ENCODE measurements at regions not wholly inside any gene's neighbourhood (a gene's known extent, or its start where the extent isn't known, plus 50 kb on each side); places are given as distances from the start of the nearest gene placed in this dataset.
"Not testable (repeated sequence)": the region's sequence is repeated elsewhere in the genome, so short reads cannot be mapped to it uniquely, and the experiment has no call there.

DNA sequence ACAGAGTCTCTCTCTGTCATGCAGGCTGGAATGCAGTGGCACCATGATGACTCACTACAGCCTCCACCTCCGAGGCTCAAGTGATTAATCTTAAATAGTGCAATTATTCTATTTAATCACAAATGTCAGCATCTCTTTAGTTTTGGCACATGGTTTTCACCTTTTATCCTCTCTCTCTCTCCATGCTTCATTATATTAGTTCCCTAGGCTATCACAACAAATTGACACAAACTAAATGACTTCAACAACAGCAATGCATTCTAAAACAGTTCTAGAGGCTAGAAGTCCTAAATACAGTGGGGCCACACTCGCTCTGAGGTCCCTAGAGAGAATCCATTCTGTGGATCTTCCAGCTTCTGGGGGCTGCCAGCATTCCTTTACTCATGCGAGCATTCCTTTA lies 178.2 kb upstream of the ZNG1F start:
- not testable (repeated sequence) for DNase-seq (ENCODE audit: low read depth)

DNA sequence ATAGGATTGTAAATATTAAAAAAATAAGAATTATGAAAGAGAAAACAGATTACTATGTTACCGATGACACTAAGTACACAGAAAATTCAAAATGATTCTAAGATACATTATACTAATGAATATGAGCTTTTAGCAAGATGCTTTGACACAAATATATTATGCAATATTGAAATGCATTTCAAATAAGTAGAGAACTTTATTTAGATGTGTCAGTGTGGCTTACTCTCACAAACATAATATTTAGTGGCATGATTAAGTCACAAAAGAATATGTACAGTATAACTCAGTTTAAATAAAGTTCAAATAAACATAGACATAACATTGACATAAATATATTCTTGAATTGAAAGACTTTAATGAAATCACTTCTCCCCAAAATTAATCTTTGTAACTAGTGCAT lies 172.7 kb upstream of the ZNG1F start:
- not testable (repeated sequence) for DNase-seq (ENCODE audit: low read depth)

DNA sequence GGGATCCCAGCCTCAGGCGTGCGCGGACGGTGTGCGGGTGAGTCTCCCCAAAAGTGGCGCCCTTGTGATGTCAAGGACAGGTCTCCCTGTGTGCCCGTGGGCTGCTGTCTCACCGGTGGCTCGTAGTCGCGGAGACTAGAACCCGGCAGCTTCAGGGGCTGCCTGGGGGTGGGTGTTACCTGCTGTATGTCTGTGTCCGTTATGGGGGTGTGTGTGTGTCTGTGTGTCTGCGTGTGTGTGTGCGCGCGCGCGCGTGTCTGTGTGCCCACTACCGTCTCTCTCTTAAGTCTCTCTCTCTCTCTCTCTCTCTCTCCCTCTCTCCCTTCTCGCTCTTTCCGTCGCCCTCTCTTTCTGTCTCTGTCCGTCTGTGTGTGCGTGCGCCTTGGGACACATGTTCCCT lies 170.0 kb upstream of the ZNG1F start:
- DNase-seq (ENCODE audit: low read depth), result not testable (repeated sequence)

DNA sequence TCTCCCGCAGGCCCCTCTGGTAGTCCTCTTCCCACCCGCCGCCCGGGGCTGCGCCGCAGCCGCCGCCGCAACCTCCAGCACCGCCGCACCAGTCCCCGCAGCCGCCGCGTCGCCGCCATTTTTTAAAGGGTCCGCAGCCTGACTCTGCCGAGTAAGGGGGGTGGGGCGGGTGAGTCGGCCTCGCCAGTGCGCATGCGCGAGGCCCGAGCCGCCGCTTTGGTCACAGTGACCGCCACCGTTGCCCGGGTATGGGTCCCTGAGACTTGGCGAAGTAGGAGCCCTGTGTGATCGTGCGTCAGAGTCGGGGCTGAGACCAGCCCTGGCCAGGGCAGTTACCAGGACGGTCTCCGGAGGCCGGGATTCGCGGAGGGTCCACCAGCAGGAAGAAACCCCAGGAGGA lies 169.6 kb upstream of the ZNG1F start:
- peak; percentile 75 for DNase-seq (ENCODE audit: low read depth)

DNA sequence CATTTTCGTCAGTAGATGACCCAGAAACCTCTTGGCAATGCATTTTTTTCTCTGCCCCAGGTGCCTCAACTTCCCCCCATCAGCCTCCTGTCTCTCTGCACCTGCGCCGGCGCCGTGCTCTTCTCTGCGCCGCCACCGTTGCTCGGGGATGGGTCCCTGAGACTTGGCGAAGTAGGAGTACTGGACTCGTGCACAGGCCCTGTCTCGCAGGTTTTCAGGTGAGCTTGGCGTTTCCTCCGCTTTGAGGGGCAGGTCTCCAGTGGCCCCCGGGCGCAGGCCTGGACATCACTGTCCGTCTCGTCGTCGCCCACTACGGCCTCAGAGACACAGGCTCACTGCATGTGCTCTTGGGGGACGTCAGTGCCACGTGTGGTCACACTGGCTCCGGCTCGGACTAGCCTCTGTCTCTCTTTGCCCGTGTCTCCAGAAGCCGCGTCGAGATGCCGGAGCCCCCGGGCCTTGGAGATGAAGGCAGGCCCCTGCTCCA lies 168.8 kb upstream of the ZNG1F start:
- not testable (repeated sequence) for DNase-seq (ENCODE audit: low read depth)

DNA sequence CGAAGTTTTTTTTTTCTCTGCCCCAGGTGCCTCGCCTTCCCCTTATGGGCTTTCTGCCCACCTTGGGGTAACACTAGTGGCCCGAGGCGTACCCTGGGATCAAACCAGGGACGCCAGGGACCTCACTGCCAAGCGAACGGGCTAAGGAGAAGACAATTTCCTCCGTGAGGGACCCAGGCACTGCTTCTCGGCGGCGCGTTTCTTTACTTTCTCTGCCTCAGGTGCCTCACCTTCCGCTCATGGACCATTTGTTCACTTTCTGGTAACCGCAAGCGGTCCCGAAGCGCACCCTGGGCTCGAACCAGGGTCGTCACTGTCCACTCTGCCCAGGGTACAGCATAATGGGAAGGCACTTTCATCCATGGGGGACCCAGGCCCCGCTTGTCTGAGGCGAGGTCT lies 168.2 kb upstream of the ZNG1F start:
- not testable (repeated sequence) for DNase-seq (ENCODE audit: low read depth)

DNA sequence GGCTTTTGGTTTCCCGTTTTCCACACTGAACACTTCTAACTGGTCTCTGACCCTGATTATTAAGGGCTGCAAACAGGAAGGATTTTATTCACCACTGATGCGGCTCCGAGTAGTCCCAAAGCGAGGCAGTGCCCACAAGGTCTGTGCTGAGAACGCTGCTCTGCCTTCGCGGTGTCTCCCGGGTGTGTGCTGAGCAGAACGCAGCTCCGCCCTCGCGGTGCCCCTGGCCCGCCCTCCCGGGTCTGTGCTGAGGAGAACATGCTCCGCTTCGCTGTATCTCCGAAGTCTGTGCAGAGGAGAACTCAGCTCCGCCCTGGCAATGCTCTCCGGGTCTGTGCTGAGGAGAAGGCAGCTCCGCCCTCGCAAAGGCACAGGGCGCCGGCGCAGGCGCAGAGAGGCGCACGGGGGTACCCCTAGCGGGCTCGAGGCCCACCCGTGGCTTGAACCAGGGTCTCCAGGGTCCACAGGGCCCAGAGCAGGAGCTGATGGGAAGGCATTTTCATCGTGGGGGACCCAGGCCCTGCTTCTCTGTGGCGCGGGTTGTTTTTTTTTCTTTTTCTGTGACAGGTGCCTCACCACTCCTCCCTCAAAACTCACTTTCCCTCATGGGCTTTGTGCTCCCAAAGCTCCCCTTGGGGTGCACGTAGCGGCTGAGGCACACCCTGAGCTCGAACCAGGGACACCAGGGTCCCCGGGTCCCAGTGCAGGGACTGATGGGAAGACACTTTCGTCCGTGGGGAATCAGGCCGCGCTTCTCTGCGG lies 167.7 kb upstream of the ZNG1F start:
- DNase-seq (ENCODE audit: low read depth), result peak; percentile 88

DNA sequence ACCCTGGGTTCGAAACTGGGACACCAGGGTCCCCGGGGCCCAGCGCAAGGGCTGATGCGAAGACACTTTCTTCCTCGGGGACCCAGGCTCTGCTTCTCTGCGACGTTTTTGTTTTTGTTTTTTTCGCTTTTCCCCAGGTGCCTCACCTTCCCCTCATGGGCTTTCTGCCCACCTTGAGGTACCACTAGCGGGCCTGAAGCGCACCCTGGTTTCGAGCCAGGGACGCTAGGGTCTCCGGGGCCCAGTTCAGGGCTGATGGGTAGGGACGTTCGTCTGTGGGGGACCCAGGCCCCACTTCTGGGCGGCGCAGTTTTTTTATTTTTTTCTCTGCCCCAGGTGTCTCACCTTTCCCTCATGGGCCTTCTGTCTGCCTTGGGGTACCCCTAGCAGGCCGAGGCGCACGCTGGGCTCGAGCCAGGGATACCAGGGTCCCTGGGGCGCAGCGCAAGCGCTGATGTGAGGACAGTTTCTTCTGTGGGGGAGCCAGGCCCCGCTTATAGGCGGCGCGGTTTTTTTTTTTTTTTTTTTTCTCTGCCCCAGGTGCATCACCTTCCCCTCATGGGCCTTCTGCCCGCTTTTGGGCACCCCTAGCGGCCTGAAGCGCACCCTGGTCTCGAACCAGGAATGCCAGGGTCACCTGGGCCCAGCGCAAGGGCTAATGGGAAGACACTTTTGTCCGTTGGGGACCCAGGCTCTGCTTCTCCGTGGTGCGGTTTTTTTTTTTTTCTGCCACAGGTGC lies 166.8 kb upstream of the ZNG1F start:
- DNase-seq (ENCODE audit: low read depth), result not testable (repeated sequence)

DNA sequence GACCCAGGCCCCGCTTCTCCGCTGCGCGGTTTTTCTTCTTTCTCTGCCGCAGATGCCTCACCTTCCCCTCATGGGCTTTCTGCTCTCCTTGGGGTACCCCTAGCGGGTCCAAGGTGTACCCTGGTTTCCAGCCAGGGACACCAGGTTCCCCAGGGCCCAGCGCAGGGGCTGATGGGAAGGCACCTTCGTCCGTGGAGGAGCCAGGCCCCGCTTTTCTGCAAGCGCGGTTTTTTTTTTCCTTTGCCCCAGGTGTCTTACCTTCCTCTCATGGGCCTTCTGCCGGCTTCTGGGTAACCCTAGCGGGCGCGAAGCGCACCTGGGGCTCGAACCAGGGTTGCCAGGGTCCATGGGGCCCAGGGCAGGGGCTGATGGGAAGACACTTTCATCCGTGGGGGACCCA lies 165.9 kb upstream of the ZNG1F start:
- DNase-seq (ENCODE audit: low read depth), result not testable (repeated sequence)

DNA sequence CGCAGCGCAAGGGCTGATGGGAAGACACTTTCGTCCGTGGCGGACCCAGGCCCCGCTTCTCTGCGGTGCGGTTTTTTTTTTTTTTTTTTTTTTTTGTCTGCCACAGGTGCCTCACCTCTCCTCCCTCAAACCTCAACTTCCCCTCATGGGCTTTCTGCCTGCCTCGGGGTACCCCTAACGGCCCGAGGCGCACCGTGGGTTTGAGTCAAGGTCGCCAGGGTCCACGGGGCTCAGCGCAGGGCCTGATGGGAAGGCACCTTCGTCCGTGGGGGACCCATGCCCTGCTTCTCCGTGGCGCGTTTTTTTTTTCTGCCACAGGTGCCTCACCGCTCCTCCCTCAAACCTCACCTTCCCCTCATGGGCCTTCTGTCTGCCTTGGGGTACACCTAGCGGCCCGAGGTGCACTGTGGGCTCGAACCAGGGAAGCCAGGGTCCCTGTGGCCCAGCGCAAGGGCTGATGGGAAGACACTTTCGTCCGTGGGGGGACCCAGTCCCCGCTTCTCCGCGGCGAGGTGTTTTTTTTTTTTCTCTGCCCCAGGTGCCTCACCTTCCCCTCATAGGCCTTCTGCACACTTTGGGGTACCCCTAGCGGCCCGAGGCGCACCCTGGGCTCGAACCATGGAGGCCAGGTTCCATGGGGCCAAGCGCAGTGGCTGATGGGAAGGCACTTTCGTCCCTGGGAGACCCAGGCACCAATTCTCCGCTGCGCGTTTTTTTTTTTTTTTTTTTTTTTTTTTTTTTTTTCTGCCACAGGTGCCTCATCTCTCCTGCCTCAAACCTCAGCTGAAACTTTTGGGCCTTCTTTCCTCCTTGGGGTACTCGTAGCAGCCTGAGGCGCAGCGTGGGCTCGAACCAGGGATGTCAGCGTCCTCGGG lies 165.2 kb upstream of the ZNG1F start:
- not testable (repeated sequence) for DNase-seq (ENCODE audit: low read depth)

DNA sequence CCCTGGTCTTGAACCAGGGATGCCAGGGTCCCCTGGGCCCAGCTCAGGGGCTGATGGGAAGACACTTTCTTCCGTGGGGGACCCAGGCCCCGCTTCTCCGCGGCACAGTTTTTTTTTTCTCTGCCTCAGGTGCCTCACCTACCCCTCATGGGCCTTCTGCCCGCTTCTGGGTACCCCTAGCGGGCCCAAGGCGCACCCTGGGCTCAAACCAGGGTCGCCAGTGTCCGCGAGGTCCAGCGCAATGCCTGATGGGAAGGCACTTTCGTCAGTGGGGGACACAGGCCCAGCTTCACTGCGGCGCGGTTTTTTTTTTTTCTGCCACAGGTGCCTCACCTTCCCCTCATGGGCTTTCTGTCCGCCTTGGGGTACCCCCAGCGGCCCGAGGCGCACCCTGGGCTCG lies 163.9 kb upstream of the ZNG1F start:
- DNase-seq (ENCODE audit: low read depth), result not testable (repeated sequence)

DNA sequence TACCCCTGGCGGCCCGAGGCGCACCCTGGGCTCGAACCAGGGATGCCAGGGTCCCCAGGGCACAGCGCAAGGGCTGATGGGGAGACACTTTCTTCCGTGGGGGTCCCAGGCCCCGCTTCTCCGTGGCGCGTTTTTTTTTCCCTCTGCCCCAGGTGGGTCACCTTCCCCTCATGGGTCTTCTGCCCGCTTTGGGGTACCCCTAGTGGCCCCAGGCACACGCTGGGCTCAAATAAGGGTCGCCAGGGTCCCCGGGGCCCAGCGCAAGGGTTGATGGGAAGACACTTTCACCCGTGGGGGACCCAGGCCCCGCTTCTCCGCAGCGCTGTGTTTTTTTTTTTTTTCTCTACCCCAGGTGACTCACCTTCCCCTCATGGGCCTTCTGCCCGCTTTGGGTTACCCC lies 163.3 kb upstream of the ZNG1F start:
- DNase-seq (ENCODE audit: low read depth), result not testable (repeated sequence)

DNA sequence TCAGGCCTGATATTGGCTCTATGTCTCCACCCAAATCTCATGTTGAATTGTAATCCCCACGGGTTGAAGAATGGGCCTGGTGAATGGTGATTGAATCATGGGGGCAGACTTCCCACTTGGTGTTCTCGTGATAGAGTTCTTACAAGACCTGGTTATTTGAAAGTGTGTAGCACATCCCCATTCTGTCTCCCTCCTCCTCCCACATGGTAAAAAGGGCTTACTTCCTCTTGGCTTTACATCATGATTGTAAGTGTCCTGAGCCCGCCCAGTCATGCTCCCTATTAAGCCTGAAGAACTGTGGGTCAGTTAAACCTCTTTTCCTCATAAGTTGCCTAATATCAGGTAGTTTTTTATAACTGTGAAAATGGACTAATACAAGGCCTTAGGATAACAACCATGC lies 158.8 kb upstream of the ZNG1F start:
- not testable (repeated sequence) for DNase-seq (ENCODE audit: low read depth)

DNA sequence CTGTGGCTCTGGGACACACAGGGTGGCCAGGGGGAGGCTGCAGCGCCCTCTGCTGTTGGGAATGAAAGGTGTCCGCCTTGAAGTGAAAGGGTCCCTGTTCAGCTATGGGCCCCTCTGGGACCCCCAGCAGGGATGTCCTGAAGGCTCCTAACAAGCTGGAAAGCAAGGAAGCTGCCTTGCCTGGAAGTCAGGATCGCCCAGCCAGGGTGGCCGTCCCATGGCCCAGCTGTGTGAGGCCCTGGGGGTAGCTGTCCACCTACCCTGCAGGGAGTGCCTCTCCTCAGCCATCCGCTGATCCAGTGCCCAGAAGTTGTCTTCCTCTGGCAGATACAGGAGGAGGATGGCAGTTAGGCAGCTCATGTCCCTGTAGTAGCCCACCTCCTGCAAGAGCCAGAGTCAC lies 143.4 kb upstream of the ZNG1F start:
- not testable (repeated sequence) for DNase-seq (ENCODE audit: low read depth)

DNA sequence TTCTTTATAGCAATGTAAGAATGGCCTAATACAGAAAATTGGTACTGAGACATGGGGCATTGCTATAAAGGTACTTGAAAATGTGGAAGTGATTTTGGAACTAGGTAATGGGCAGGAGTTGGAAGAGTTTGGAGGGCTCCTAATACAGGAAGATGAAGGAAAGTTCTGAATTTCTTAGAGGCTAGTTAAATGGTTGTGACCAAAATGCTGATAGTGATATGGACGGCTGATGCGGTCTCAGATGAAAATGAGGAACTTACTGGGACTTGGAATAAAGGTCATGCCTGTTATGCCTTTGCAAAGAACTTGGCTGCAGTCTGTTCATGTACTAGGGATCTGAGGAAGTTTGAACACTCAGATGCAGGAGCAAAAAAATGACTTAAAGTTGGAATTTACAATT lies 132.2 kb upstream of the ZNG1F start:
- DNase-seq (ENCODE audit: low read depth), result not testable (repeated sequence)

DNA sequence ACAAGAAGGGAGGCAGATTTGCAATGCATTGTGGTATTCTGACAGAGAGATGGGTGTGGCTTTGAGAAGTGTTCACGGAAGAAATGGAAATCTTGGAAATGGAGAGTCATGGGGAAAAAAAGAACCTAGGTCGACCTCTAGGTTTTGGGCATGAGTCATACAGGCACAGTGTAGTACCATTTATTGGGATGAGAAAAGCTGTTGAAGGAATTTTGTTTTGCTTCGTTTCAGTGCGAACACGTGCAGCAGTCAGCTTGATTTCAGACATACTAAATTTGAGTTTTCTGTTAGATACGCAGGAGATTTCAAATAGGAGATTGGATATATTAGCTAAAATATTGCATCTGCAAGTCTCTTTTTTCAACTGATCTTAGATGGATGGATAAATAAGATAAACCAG lies 119.8 kb upstream of the ZNG1F start:
- not testable (repeated sequence) for DNase-seq (ENCODE audit: low read depth)

DNA sequence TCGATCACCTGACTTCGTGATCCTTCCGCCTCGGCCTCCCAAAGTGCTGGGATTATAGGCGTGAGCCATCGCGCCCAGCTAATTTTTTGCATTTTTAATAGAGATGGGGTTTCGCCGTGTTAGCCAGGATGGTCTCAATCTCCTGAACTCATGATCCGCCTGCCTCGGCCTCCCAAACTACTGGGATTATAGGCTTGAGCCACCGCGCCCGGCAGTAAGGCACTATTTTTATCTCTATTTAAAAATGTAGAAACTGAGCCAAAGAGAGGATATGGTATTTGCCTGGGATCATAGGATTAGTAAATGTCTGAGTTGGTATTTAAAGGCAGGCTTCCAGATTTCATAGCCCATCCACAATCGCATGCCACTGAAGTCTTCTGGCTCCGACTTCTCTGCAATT lies 96.6 kb upstream of the ZNG1F start:
- DNase-seq (ENCODE audit: low read depth), result not testable (repeated sequence)

DNA sequence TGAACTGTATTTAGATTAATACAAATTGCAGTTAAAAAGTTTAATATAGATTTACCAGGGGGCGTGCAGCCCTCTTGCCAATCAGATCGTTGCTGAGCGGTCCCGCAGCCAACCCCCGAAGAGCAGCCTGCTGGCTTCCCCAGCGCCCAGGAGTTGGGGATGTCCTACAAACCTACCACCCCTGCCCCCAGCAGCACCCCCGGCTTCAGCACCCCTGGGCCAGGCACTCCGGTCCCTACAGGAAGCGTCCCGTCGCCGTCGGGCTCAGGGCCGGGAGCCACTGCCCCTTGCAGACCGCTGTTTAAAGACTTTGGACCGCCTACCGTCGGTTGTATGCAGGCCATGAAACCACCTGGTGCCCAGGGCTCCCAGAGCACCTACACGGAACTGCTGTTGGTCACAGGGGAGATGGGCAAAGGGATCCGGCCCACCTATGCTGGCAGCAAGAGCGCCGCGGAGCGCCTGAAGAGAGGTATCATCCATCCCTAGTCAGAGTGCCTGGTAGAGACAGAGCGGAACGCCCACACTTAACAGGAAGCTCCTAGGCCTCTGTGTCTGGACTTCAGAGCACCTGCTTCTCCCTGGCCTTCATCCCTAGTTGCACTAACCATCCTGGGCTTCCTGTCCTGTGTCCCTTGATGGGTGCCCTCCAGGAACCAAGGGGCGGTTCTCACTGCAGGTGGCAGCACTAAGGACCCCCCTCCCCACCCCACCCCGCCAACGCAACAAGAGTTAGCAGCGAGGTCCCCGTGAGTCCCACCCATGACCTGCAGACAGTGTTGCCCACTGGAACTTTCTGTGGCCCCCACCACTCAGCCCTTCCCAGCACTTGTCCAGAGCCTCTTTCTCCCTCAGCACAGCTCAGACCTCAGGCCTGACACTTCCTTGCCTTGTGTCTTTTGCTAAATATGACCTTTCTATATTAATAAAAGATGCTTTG lies 91.5 kb upstream of the ZNG1F start:
- not testable (repeated sequence) for DNase-seq (ENCODE audit: low read depth)

DNA sequence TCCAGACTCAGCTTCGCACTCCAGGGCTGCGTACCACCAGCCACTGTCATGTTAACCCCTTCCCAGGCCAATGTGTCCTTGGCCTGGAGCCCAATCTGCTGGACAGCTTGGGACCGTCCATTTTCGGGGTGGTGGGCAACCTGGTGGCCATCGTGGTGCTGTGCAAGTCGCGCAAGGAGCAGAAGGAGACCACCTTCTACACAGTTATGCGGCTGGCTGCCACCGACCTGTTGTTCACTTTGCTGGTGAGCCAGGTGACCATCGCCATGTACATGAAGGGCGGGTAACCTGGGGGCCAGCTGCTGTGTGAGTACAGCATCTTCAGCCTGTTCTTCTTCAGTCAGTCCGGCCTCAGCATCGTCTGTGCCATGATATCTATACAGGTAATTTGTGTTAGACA lies 90.3 kb upstream of the ZNG1F start:
- not testable (repeated sequence) for DNase-seq (ENCODE audit: low read depth)

DNA sequence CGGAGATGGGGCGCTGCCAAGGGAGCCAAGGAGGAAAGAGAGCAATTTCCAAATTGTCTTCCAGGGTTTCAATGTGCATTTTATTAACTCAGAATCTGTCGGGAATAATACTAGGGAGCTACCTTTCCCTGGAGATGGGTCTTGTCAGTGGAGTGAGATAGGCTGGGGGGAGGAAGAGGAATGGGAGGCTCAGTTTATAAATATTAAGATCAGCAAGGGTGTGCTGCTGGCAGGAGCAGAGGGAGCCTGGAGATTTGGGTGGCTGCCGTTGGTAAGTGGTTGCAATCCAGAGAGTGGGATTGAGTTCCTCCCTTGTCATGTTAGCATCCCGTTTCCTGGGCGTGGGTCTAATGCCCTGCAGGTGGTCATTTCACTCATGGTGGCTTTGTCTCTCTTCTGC lies 89.9 kb upstream of the ZNG1F start:
- not testable (repeated sequence) for DNase-seq (ENCODE audit: low read depth)

Data from stimulated activated CD4-positive, alpha-beta T cell treated with anti-CD3 and anti-CD28 coated beads, Interleukin-2, amount 100 ng/mL, for 4 hours (primary cell).